IMR-90 (cell line): ENCODE measurements at regions not wholly inside any gene's neighbourhood (a gene's known extent, or its start where the extent isn't known, plus 50 kb on each side); places are given as distances from the start of the nearest gene placed in this dataset.

Experiments used
- ATAC-seq: fragments of 200-7000 bp; cut with Tn5 transposase; 2 replicates; pipeline ENCODE4 v1.9.1; 2020; ENCODE audit warnings: low read depth, mild to moderate bottlenecking, moderate library complexity
- BruUV-seq: library from RNA; stranded (reverse); fragments of 400-500 nt; replicated peaks from 2 replicates; lab custom pipeline; 2021; lab: Mats Ljungman, UMichigan
- CTCF ChIA-PET: fragments of 300-600 bp; formaldehyde crosslinking; extraction: SDS; loops from one replicate; lab custom pipeline; 2021; ENCODE audit warnings: antibody characterized with exemption; lab: Yijun Ruan, JAX
- POLR2A ChIA-PET: fragments of 300-600 bp; sonication (Branson Sonifier 250); formaldehyde crosslinking; loops from one replicate; lab custom pipeline; 2022; ENCODE audit warnings: antibody characterized with exemption; ENCODE audit not compliant: unreplicated experiment; lab: Charles Lee
- DNase-seq: peaks from one replicate; pipeline ENCODE4 v3.0.0; 2013
- H2AFZ ChIP-seq: replicated peaks from 2 replicates; pipeline ENCODE3; 2013; ENCODE audit warnings: low read length, mild to moderate bottlenecking; ENCODE audit not compliant: poor library complexity
- H2AK5ac ChIP-seq: 2 replicates; pipeline ENCODE4 v1.6.1; 2013; ENCODE audit warnings: low read depth, low read length, inconsistent platforms
- H2AK9ac ChIP-seq: replicated peaks from 2 replicates; pipeline ENCODE3; 2013; ENCODE audit warnings: mild to moderate bottlenecking, low read depth, low read length, moderate library complexity; ENCODE audit not compliant: poor library complexity
- H2BK120ac ChIP-seq: 2 replicates; pipeline ENCODE4 v1.6.1; 2013; ENCODE audit warnings: low read depth, low read length, inconsistent platforms
- H2BK15ac ChIP-seq: 3 replicates; pipeline ENCODE4 v1.6.1; 2013; ENCODE audit warnings: low read depth, low read length, inconsistent platforms
- H2BK20ac ChIP-seq: 2 replicates; pipeline ENCODE4 v1.6.1; 2013; ENCODE audit warnings: low read depth, mild to moderate bottlenecking, inconsistent platforms, low read length, moderate library complexity
- H2BK5ac ChIP-seq: 2 replicates; pipeline ENCODE4 v1.6.1; 2013; ENCODE audit warnings: mild to moderate bottlenecking, low read depth, low read length, inconsistent platforms; ENCODE audit not compliant: poor library complexity, severe bottlenecking
- H3K14ac ChIP-seq: replicated peaks from 2 replicates; pipeline ENCODE4 v1.6.1; 2013; ENCODE audit warnings: low read depth, low read length, inconsistent platforms
- H3K18ac ChIP-seq: 2 replicates; pipeline ENCODE4 v1.6.1; 2013; ENCODE audit warnings: low read depth, low read length, control low read depth
- H3K23ac ChIP-seq: 2 replicates; pipeline ENCODE4 v1.6.1; 2013; ENCODE audit warnings: low read depth, low read length, inconsistent platforms
- H3K27ac ChIP-seq: 2 replicates; pipeline ENCODE4 v1.5.1; 2013; ENCODE audit warnings: mild to moderate bottlenecking, control low read depth, low read length; ENCODE audit not compliant: insufficient read depth
- H3K27me3 ChIP-seq: 2 replicates; pipeline ENCODE4 v1.6.1; 2013; ENCODE audit warnings: low read length; ENCODE audit not compliant: control insufficient read depth, insufficient read depth
- H3K36me3 ChIP-seq: 2 replicates; pipeline ENCODE4 v1.6.1; 2013; ENCODE audit warnings: low read length, mixed read lengths; ENCODE audit not compliant: control insufficient read depth, insufficient read depth
- H3K4ac ChIP-seq: 2 replicates; pipeline ENCODE4 v1.6.1; 2013; ENCODE audit warnings: low read depth, low read length, inconsistent platforms
- H3K4me1 ChIP-seq: 2 replicates; pipeline ENCODE4 v1.6.1; 2013; ENCODE audit warnings: low read length, mixed read lengths; ENCODE audit not compliant: control insufficient read depth, insufficient read depth
- H3K4me2 ChIP-seq: 2 replicates; pipeline ENCODE4 v1.6.1; 2013; ENCODE audit warnings: low read depth, mild to moderate bottlenecking, control low read depth, low read length, moderate library complexity
- H3K4me3 ChIP-seq: 2 replicates; pipeline ENCODE4 v1.5.1; 2013; ENCODE audit warnings: low read depth, mild to moderate bottlenecking, control low read depth, low read length, moderate library complexity; ENCODE audit not compliant: insufficient read depth
- H3K56ac ChIP-seq: 2 replicates; pipeline ENCODE4 v1.6.1; 2013; ENCODE audit warnings: low read length, inconsistent platforms; ENCODE audit not compliant: insufficient read depth; ENCODE audit errors: extremely low read depth
- H3K79me1 ChIP-seq, 2 experiments: 2 replicates each; pipeline ENCODE4 v1.6.1; 2013; ENCODE audit warnings: low read length in 2 of 2, inconsistent platforms in 1 of 2, low read depth in 1 of 2
- H3K9ac ChIP-seq: 2 replicates; pipeline ENCODE4 v1.6.1; 2013; ENCODE audit warnings: low read depth, low read length, control low read depth
- H3K9me1 ChIP-seq: 2 replicates; pipeline ENCODE4 v1.6.1; 2013; ENCODE audit warnings: low read length, inconsistent platforms; ENCODE audit not compliant: insufficient read depth
- H3K9me3 ChIP-seq: 2 replicates; pipeline ENCODE4 v1.6.1; 2013; ENCODE audit warnings: low read length; ENCODE audit not compliant: control insufficient read depth, insufficient read depth
- H4K20me1 ChIP-seq: 2 replicates; pipeline ENCODE4 v1.6.1; 2013; ENCODE audit warnings: low read length, inconsistent platforms; ENCODE audit not compliant: insufficient read depth
- H4K5ac ChIP-seq: 2 replicates; pipeline ENCODE4 v1.6.1; 2013; ENCODE audit warnings: mild to moderate bottlenecking, low read depth, low read length, control low read depth
- H4K8ac ChIP-seq, 2 experiments: 2 replicates each; pipeline ENCODE4 v1.6.1; 2013; ENCODE audit warnings: low read depth in 2 of 2, low read length in 2 of 2, control low read depth in 1 of 2, inconsistent platforms in 1 of 2
- H4K91ac ChIP-seq: 2 replicates; pipeline ENCODE4 v1.6.1; 2013; ENCODE audit warnings: low read depth, low read length, inconsistent platforms; ENCODE audit not compliant: insufficient read depth
- BHLHE40 ChIP-seq: fragments of 150-350 bp; IDR thresholded peaks from 2 replicates; pipeline ENCODE4 v1.6.1; 2016; ENCODE audit warnings: mild to moderate bottlenecking, low read depth, low read length
- CEBPB ChIP-seq: IDR thresholded peaks from 2 replicates; pipeline ENCODE4 v1.6.1; 2012; ENCODE audit warnings: low read depth, low read length, improper control_type of control experiment
- MAFK ChIP-seq: IDR thresholded peaks from 2 replicates; pipeline ENCODE4 v1.6.1; 2012; ENCODE audit warnings: low read depth, low read length, improper control_type of control experiment
- MAZ ChIP-seq: IDR thresholded peaks from 2 replicates; pipeline ENCODE4 v1.6.1; 2012; ENCODE audit warnings: low read depth, mild to moderate bottlenecking, low read length, improper control_type of control experiment, moderate library complexity, borderline replicate concordance
- NFE2L2 ChIP-seq: fragments of 150-350 bp; IDR thresholded peaks from 2 replicates; pipeline ENCODE4 v1.6.1; 2016; ENCODE audit warnings: low read depth, mild to moderate bottlenecking, low read length
- RCOR1 ChIP-seq: IDR thresholded peaks from 2 replicates; pipeline ENCODE4 v1.6.1; 2012; ENCODE audit warnings: mild to moderate bottlenecking, low read length, improper control_type of control experiment; ENCODE audit not compliant: insufficient replicate concordance
- SMC3 ChIP-seq: fragments of 150-350 bp; IDR thresholded peaks from 2 replicates; pipeline ENCODE4 v1.6.1; 2016; ENCODE audit warnings: low read depth, mild to moderate bottlenecking, antibody characterized with exemption, low read length, moderate library complexity
- WGBS, 2 experiments: methylation state at CpG; one replicate each; pipeline versions ENCODE4 v1.1.5 to v1.1.7; 2013; ENCODE audit warnings: missing lambda C conversion rate in 2 of 2; ENCODE audit not compliant: insufficient read length in 1 of 2; ENCODE audit errors: extremely low coverage in 2 of 2; 5-methylcytosine and 5-hydroxymethylcytosine counted together
- dilution Hi-C: fragments of 300-500 bp; cut with HindIII; formaldehyde crosslinking; loops from one replicate; pipeline ENCODE4 v1.14.3; 2018; ENCODE audit warnings: low sequenced_read_pairs; ENCODE audit not compliant: unreplicated experiment
- in situ Hi-C: fragments of 300-500 bp; cut with MboI; formaldehyde crosslinking; loops from 3 replicates; pipeline ENCODE4 v1.14.3; 2019; ENCODE audit warnings: low sequenced_read_pairs, inconsistent platforms, mixed read lengths
- intact Hi-C: fragments of 100-400 bp; cut with micrococcal nuclease; formaldehyde crosslinking; loops from 2 replicates; pipeline ENCODE4 v1.10.0; 2022

DNA sequence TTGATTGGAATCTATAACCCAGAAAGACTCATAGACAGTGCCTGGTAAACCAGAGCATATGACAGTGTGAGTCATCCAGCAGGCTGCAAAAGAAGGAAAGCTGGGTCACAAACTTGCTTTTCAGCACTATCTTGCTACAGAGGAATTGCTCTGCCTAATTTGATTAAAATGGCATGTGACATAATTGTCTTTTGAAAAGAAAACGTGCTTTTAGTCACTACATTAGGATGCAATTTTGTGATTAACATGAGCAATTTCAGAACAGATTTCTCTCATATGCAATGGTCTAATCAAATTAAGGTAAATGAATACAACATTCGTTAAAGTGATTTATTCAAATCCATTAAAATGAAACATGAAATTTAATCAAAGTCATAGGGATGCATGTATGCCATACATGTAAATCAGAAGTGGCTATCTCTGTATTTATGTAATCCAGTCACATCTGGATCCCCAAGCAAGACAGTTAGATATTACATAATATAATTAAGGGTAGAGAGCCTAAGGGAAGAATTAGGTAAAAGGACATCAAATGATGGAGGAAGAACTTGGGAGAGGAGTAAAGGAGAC lies 400.0 kb upstream of the HTR1E start:
- H2BK15ac ChIP-seq: no peak overlapping the region
- no peak overlapping the region for H3K4ac ChIP-seq
- H2BK5ac ChIP-seq: no peak overlapping the region
- H3K9me1 ChIP-seq: no peaks in the 10 kb centered on the region
- no peak overlapping the region for H4K91ac ChIP-seq
- TF ChIP-seq NFE2L2 (no peak), RCOR1 (no peak), BHLHE40 (no peak), MAFK (no peak), MAZ (no peak), CEBPB (no peak), SMC3 (no peak)
- H2BK120ac ChIP-seq: no peak overlapping the region
- no peak overlapping the region for H4K5ac ChIP-seq
- no peak overlapping the region for H3K14ac ChIP-seq
- ChIA-PET CTCF (no interaction called here), POLR2A (no interaction called here)
- H2AK5ac ChIP-seq: no peak overlapping the region
- no peak overlapping the region for H3K56ac ChIP-seq
- H4K8ac ChIP-seq: no peak overlapping the region
- H3K18ac ChIP-seq: no peak overlapping the region
- no TSS peak for BruUV-seq
- H2AK9ac ChIP-seq: no peak overlapping the region
- no peaks in the 10 kb centered on the region for H3K27me3 ChIP-seq
- no peaks in the 10 kb centered on the region for H4K20me1 ChIP-seq
- no peak overlapping the region for H2AFZ ChIP-seq
- no peak for ATAC-seq
- H3K4me2 ChIP-seq: no peak overlapping the region
- H3K4me3 ChIP-seq: no peak overlapping the region
- intact Hi-C loops: no loop called here
- no peak overlapping the region for H3K23ac ChIP-seq
- no peaks in the 10 kb centered on the region for H3K36me3 ChIP-seq
- dilution Hi-C loops: no loop called here
- H3K79me1 ChIP-seq: no peaks in the 10 kb centered on the region
- H2BK20ac ChIP-seq: no peak overlapping the region
- no peak overlapping the region for H3K27ac ChIP-seq
- WGBS, 2 experiments: no CpG with 5 or more reads among the region's 2 CpGs
- no peaks in the 10 kb centered on the region for H3K4me1 ChIP-seq
- DNase-seq: no peak
- 0 out of 2 replicates have a peak, but pooled peaks cover 2% of the 10 kb centered on the region for H3K9me3 ChIP-seq
- no peak overlapping the region for H3K9ac ChIP-seq
- in situ Hi-C loops: no loop called here
